ENCODE measurements at regions not wholly inside any gene's neighbourhood (a gene's known extent, or its start where the extent isn't known, plus 50 kb on each side); places are given as distances from the start of the nearest gene placed in this dataset.

DNA sequence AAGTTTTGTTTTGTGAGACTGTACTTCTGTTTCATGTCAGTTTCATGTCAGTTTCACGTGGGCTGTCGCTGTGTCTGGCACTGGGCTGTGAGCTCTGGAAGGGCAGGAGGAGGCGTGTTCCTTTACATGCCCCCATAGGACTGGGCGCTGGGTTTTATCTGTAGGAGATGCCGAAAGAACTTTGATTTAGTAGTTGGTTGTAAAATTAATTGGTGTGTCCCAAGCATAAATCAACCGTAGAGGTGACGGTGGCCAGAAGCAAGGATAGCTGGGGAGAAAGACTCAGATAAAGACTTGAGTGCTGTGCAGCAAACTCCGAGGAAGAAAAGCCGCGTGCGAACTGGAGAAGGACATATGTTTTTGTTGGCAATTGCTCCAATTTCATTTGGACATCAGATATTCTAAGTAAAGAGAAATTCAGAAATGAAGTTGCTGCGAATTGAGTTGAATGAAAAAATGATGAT lies 182.5 kb downstream of the VRK1 start:
- POLR2A ChIA-PET, result no interaction called here
- no peak for FAIRE-seq
- no TSS peak for BruUV-seq (replicated peaks)
- Histone ChIP-seq H3K27ac (ENCODE audit: extremely low read length, insufficient read depth, low read length) (no peak overlapping the region), H2AFZ (ENCODE audit: low read length) (no peak overlapping the region), H3K9ac (ENCODE audit: insufficient read depth, low read depth, low read length) (no peak overlapping the region), H3K4me2 (ENCODE audit: low read depth, low read length) (no peak overlapping the region), H3K4me1 (ENCODE audit: insufficient read depth, low read length) (no peaks in the 10 kb centered on the region), H3K36me3 (replicated peaks in 1 of 2; ENCODE audit: control insufficient read depth in 1 of 2, insufficient read depth in 2 of 2, low read length in 2 of 2) (no peaks in the 10 kb centered on the region), H3K9me3 (ENCODE audit: low read length) (peaks cover 9% of the 10 kb centered on the region; the same call in 1 of the 2 replicates), H3K4me3 (replicated peaks in 1 of 3; ENCODE audit: insufficient read depth in 1 of 3, low read depth in 2 of 3, low read length in 3 of 3) (no peak overlapping the region), H3K27me3 (ENCODE audit: control insufficient read depth in 1 of 2, insufficient read depth in 2 of 2, low read length in 2 of 2) (no peaks in the 10 kb centered on the region), H3K79me2 (ENCODE audit: insufficient read depth, low read length) (no peaks in the 10 kb centered on the region), H4K20me1 (ENCODE audit: insufficient read depth, low read length) (no peaks in the 10 kb centered on the region)
- TF ChIP-seq TSC22D2 (CRISPR knock-in tag; IDR thresholded peaks at IDR 0.05; ENCODE audit: borderline replicate concordance) (no peak), ZFP82 (CRISPR knock-in tag; IDR thresholded peaks at IDR 0.05; ENCODE audit: borderline replicate concordance) (no peak), ZNF235 (CRISPR knock-in tag; IDR thresholded peaks at IDR 0.05; ENCODE audit: borderline replicate concordance) (no peak)
- TF ChIP-seq, protein P1, sequence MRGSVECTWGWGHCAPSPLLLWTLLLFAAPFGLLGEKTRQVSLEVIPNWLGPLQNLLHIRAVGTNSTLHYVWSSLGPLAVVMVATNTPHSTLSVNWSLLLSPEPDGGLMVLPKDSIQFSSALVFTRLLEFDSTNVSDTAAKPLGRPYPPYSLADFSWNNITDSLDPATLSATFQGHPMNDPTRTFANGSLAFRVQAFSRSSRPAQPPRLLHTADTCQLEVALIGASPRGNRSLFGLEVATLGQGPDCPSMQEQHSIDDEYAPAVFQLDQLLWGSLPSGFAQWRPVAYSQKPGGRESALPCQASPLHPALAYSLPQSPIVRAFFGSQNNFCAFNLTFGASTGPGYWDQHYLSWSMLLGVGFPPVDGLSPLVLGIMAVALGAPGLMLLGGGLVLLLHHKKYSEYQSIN (CRISPR knock-in tag; IDR thresholded peaks at IDR 0.05; ENCODE audit: borderline replicate concordance), result no peak
- TF ChIP-seq, protein P2, sequence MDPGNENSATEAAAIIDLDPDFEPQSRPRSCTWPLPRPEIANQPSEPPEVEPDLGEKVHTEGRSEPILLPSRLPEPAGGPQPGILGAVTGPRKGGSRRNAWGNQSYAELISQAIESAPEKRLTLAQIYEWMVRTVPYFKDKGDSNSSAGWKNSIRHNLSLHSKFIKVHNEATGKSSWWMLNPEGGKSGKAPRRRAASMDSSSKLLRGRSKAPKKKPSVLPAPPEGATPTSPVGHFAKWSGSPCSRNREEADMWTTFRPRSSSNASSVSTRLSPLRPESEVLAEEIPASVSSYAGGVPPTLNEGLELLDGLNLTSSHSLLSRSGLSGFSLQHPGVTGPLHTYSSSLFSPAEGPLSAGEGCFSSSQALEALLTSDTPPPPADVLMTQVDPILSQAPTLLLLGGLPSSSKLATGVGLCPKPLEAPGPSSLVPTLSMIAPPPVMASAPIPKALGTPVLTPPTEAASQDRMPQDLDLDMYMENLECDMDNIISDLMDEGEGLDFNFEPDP (CRISPR knock-in tag; conservative IDR thresholded peaks at IDR 0.05), result no peak
- CTCF ChIA-PET (ENCODE audit: low intra/inter-chr PET ratio, low total read pairs), result no interaction called here
- in situ Hi-C loops (cut with HindIII; ENCODE audit: extremely low pct_ligation_motif_present, low pct_unique_long_range_greater_than_20kb) (no loop called here), intact Hi-C loops (cut with micrococcal nuclease; ENCODE audit: unreplicated experiment) (no loop called here)
- no peak for DNase-seq (ENCODE audit: low spot score)
- 46% methylated on average over 12 of the region's 12 CpGs for WGBS (ENCODE audit: low lambda C conversion rate)
- ATAC-seq, result no peak

DNA sequence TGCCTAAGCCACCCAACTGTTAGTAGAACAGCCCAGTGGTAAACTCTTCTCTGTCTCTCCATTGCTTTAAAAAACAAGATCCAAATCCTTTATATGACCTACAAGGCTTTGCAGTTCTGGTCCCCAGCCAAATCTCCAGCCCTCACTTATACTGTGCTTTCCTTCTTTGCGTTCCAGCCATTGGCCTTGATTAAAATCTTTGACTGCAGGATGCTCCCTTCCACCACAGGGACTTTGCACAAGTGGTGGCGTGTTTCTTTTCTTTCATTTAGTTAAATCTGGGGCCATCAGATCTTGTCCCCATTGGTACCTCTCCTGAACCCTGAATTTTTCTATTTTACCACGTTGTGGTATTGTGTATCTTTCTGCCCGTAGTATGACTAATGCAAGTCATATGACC lies 183.7 kb downstream of the VRK1 start:
- Histone ChIP-seq H3K36me3 (replicated peaks in 1 of 2; ENCODE audit: control insufficient read depth in 1 of 2, insufficient read depth in 2 of 2, low read length in 2 of 2) (no peaks in the 10 kb centered on the region), H3K27ac (ENCODE audit: extremely low read length, insufficient read depth, low read length) (no peak overlapping the region), H3K27me3 (ENCODE audit: control insufficient read depth in 1 of 2, insufficient read depth in 2 of 2, low read length in 2 of 2) (no peaks in the 10 kb centered on the region), H2AFZ (ENCODE audit: low read length) (no peak overlapping the region), H3K4me3 (replicated peaks in 1 of 3; ENCODE audit: insufficient read depth in 1 of 3, low read depth in 2 of 3, low read length in 3 of 3) (no peak overlapping the region), H3K79me2 (ENCODE audit: insufficient read depth, low read length) (no peaks in the 10 kb centered on the region), H3K4me2 (ENCODE audit: low read depth, low read length) (no peak overlapping the region), H3K9ac (ENCODE audit: insufficient read depth, low read depth, low read length) (no peak overlapping the region), H3K4me1 (ENCODE audit: insufficient read depth, low read length) (no peaks in the 10 kb centered on the region), H4K20me1 (ENCODE audit: insufficient read depth, low read length) (no peaks in the 10 kb centered on the region), H3K9me3 (ENCODE audit: low read length) (no peaks in the 10 kb centered on the region)
- WGBS (ENCODE audit: low lambda C conversion rate), result 8% methylated on average over 4 of the region's 4 CpGs
- CTCF ChIA-PET (ENCODE audit: low intra/inter-chr PET ratio, low total read pairs), result no interaction called here
- BruUV-seq (replicated peaks), result no TSS peak
- intact Hi-C loops (cut with micrococcal nuclease; ENCODE audit: unreplicated experiment) (no loop called here), in situ Hi-C loops (cut with HindIII; ENCODE audit: extremely low pct_ligation_motif_present, low pct_unique_long_range_greater_than_20kb) (no loop called here)
- FAIRE-seq (no peak), ATAC-seq (no peak), DNase-seq (ENCODE audit: low spot score) (no peak)
- POLR2A ChIA-PET, result no interaction called here
- TF ChIP-seq ZNF235 (CRISPR knock-in tag; IDR thresholded peaks at IDR 0.05; ENCODE audit: borderline replicate concordance) (no peak), SNRNP70 (IDR thresholded peaks at IDR 0.05; ENCODE audit: low read depth, low read length) (no peak), NCOA1 (CRISPR knock-in tag; IDR thresholded peaks at IDR 0.05) (no peak), CBX5 (CRISPR knock-in tag; IDR thresholded peaks at IDR 0.05; ENCODE audit: borderline replicate concordance) (no peak), ZSCAN12 (CRISPR knock-in tag; IDR thresholded peaks at IDR 0.05) (no peak), NFATC3 (CRISPR knock-in tag; IDR thresholded peaks at IDR 0.05) (no peak), PAF1 (CRISPR knock-in tag; IDR thresholded peaks at IDR 0.05) (no peak), NR2F1 (CRISPR knock-in tag; IDR thresholded peaks at IDR 0.05) (no peak), PHB2 (IDR thresholded peaks at IDR 0.05; ENCODE audit: partially characterized antibody) (no peak), NCOA2 (CRISPR knock-in tag; IDR thresholded peaks at IDR 0.05) (no peak)

Data from HepG2 (cell line).